DND-41 (cell line): ENCODE measurements at regions not wholly inside any gene's neighbourhood (a gene's known extent, or its start where the extent isn't known, plus 50 kb on each side); places are given as distances from the start of the nearest gene placed in this dataset.
"Not testable (repeated sequence)": the region's sequence is repeated elsewhere in the genome, so short reads cannot be mapped to it uniquely, and the experiment has no call there.

Experiments
- ATAC-seq: fragments of 200-7000 bp; cut with Tn5 transposase; 3 replicates; pipeline ENCODE4 v1.9.1; 2021; ENCODE audit warnings: low read depth; ENCODE audit not compliant: insufficient read depth
- DNase-seq: peaks from one replicate; pipeline ENCODE4 v3.0.0-alpha.2; 2020
- H2AFZ ChIP-seq: 2 replicates; pipeline ENCODE4 v1.6.0; 2012; ENCODE audit warnings: low read depth, low read length
- H3K27ac ChIP-seq: 2 replicates; pipeline ENCODE4 v1.5.1; 2012; ENCODE audit warnings: low read length, inconsistent platforms
- H3K27me3 ChIP-seq: fragments of 200-600 bp; sonication (generic); 2 replicates; pipeline ENCODE4 v1.6.0; 2012; ENCODE audit warnings: low read length, mild to moderate bottlenecking, inconsistent platforms; ENCODE audit not compliant: insufficient read depth, poor library complexity
- H3K36me3 ChIP-seq: 2 replicates; pipeline ENCODE4 v1.5.1; 2012; ENCODE audit warnings: low read length, inconsistent platforms; ENCODE audit not compliant: insufficient read depth
- H3K4me1 ChIP-seq: 2 replicates; pipeline ENCODE4 v1.5.1; 2012; ENCODE audit warnings: mild to moderate bottlenecking, low read length; ENCODE audit not compliant: insufficient read depth
- H3K4me2 ChIP-seq: 2 replicates; pipeline ENCODE4 v1.6.0; 2012; ENCODE audit warnings: mild to moderate bottlenecking, moderate library complexity, low read length, inconsistent platforms; ENCODE audit not compliant: insufficient read depth
- H3K4me3 ChIP-seq, 2 experiments: fragments of 200-600 bp in 1 of 2; shearing (Covaris generic) in 1 of 2; 2 replicates each; pipeline ENCODE4 v1.5.1; 2012 to 2016; ENCODE audit warnings: inconsistent platforms in 2 of 2, low read length in 2 of 2, mild to moderate bottlenecking in 2 of 2, low read depth in 1 of 2, moderate library complexity in 1 of 2
- H3K79me2 ChIP-seq: 2 replicates; pipeline ENCODE4 v1.6.0; 2012; ENCODE audit warnings: low read length, inconsistent platforms; ENCODE audit not compliant: insufficient read depth
- H3K9ac ChIP-seq: 2 replicates; pipeline ENCODE4 v1.6.0; 2012; ENCODE audit warnings: low read depth, mild to moderate bottlenecking, inconsistent platforms, low read length, moderate library complexity
- H3K9me3 ChIP-seq: 2 replicates; pipeline ENCODE4 v1.5.1; 2012; ENCODE audit warnings: low read length, moderate library complexity, mild to moderate bottlenecking, inconsistent platforms; ENCODE audit not compliant: insufficient read depth, severe bottlenecking
- H4K20me1 ChIP-seq: 2 replicates; pipeline ENCODE4 v1.6.0; 2012; ENCODE audit warnings: low read length; ENCODE audit not compliant: insufficient read depth
- EZH2 ChIP-seq: IDR thresholded peaks from 3 replicates; pipeline ENCODE4 v1.6.1; 2012; ENCODE audit warnings: borderline replicate concordance, low read depth, mild to moderate bottlenecking, moderate library complexity, low read length, inconsistent platforms; ENCODE audit not compliant: severe bottlenecking
- TF ChIP-seq, protein P1 (sequence below): IDR thresholded peaks from 2 replicates; pipeline ENCODE4 v1.5.1; 2012; ENCODE audit warnings: borderline replicate concordance, low read length, moderate library complexity, mild to moderate bottlenecking; ENCODE audit not compliant: poor library complexity, severe bottlenecking; ENCODE audit errors: extremely low read depth

DNA sequence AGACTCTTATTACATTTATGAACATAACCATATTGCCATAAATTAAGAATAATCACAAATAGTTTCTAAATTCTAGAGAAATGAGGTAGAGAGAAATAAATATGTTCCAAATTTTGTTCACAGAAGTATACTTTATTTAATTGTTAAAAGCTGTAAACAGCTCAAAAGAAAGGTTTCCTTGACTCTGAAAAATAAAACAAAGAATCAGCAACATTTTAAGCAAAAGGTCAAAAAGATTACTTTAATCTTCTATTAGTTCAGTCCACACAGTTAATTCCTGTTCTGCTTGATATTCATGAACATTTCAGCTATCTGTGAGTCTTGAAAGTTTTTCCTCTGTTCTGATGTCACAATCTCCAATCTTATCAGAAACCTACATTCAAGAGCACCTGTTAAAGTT is 197.9 kb downstream of the GJA1 start:
- H4K20me1 ChIP-seq, result no peaks in the 10 kb centered on the region
- no peaks in the 10 kb centered on the region for H3K27me3 ChIP-seq
- H3K4me3 ChIP-seq, result no peak overlapping the region
- peaks cover 9% of the 10 kb centered on the region; the same call in 1 of the 2 replicates for H3K36me3 ChIP-seq
- no peak for TF ChIP-seq EZH2
- TF ChIP-seq, protein P1, sequence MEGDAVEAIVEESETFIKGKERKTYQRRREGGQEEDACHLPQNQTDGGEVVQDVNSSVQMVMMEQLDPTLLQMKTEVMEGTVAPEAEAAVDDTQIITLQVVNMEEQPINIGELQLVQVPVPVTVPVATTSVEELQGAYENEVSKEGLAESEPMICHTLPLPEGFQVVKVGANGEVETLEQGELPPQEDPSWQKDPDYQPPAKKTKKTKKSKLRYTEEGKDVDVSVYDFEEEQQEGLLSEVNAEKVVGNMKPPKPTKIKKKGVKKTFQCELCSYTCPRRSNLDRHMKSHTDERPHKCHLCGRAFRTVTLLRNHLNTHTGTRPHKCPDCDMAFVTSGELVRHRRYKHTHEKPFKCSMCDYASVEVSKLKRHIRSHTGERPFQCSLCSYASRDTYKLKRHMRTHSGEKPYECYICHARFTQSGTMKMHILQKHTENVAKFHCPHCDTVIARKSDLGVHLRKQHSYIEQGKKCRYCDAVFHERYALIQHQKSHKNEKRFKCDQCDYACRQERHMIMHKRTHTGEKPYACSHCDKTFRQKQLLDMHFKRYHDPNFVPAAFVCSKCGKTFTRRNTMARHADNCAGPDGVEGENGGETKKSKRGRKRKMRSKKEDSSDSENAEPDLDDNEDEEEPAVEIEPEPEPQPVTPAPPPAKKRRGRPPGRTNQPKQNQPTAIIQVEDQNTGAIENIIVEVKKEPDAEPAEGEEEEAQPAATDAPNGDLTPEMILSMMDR, result no peak
- no peak overlapping the region for H3K4me2 ChIP-seq
- no peak overlapping the region for H3K27ac ChIP-seq
- H3K4me1 ChIP-seq, result peaks cover 6% of the 10 kb centered on the region; the same call in 1 of the 2 replicates
- H3K79me2 ChIP-seq, result no peaks in the 10 kb centered on the region
- no peak overlapping the region for H2AFZ ChIP-seq
- DNase-seq (no peak), ATAC-seq (no peak)
- H3K9me3 ChIP-seq, result peaks cover 53% of the 10 kb centered on the region
- H3K9ac ChIP-seq, result no peak overlapping the region

DNA sequence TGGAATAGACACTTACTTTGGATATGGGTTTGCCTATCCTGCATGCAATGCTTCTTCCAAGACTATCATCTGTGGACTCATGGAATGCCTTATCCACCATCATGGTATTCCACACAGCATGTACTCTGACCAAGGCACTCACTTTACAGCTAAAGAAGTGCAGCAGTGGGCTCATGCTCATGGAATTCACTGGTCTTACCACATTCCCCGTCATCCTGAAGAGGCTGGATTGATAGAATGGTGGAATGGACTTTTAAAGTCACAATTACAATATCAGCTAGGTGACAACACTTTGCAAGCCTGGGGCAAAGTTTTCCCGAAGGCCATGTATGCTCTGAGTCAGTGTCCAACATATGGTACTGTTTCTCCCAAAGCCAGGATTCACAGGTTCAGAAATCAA is 199.1 kb downstream of the GJA1 start:
- H3K9me3 ChIP-seq, result peaks cover 54% of the 10 kb centered on the region
- H3K27me3 ChIP-seq, result not testable (repeated sequence)

DNA sequence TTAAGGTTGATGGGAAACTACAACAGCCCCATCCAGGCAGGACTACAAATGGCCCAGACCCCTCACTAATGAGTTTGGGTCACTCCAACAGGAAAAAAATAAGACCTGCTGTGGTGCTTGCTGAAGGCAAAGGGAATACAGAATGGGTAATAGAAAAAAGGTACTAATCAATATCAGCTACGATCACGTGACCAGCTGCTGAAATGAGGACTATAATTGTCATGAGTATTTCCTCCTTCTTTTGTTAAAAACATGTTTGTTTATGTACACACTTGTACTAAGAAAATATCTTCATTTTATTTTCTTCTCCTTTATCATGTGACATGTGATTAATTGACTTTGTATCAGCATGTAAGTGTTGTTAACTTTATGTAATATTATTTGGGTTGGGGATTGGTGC is 199.9 kb downstream of the GJA1 start:
- H3K9ac ChIP-seq, result no peak overlapping the region
- H4K20me1 ChIP-seq, result no peaks in the 10 kb centered on the region
- H3K27me3 ChIP-seq, result no peaks in the 10 kb centered on the region
- H3K79me2 ChIP-seq, result no peaks in the 10 kb centered on the region
- no peak for TF ChIP-seq EZH2
- TF ChIP-seq, protein P1, result no peak
- no peak overlapping the region for H2AFZ ChIP-seq
- H3K9me3 ChIP-seq, result peaks cover 52% of the 10 kb centered on the region
- no peak overlapping the region for H3K4me2 ChIP-seq
- H3K4me3 ChIP-seq, result no peak overlapping the region
- H3K27ac ChIP-seq, result no peak overlapping the region
- DNase-seq (no peak), ATAC-seq (no peak)
- no peaks in the 10 kb centered on the region for H3K4me1 ChIP-seq
- H3K36me3 ChIP-seq, result peaks cover 9% of the 10 kb centered on the region; the same call in 1 of the 2 replicates

More for the DNA sequence above, 199.1 kb downstream of the GJA1 start:
- not testable (repeated sequence) for H3K4me2 ChIP-seq, H3K4me3 ChIP-seq, H3K4me1 ChIP-seq, H3K36me3 ChIP-seq, H2AFZ ChIP-seq, ATAC-seq, H3K79me2 ChIP-seq, H4K20me1 ChIP-seq, H3K9ac ChIP-seq, DNase-seq, H3K27ac ChIP-seq

DNA sequence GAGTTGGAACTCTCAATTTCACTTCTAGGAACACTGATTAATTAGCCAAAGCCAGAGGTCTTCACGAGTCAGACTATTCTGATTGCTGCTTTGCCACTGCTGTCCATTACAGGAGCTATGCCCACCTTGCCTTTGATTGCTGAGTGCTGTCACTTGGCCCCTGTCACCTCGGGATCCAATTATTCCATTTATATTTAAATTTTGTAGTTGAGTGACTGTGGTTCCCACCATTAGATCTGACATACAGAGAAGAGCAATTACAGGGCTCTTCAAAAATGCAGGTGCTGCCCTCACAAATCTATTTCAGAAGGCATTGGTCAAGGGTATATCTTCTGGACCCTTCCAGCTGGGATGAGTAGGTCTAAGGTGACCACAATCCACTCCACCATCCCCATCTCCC is 200.8 kb downstream of the GJA1 start:
- H2AFZ ChIP-seq, H4K20me1 ChIP-seq, H3K79me2 ChIP-seq, H3K4me2 ChIP-seq, H3K27me3 ChIP-seq, H3K4me3 ChIP-seq, H3K9ac ChIP-seq, H3K36me3 ChIP-seq, H3K4me1 ChIP-seq, H3K27ac ChIP-seq, DNase-seq, ATAC-seq: not testable (repeated sequence)
- H3K9me3 ChIP-seq, result peaks cover 45% of the 10 kb centered on the region
